ENCODE measurements at regions not wholly inside any gene's neighbourhood (a gene's known extent, or its start where the extent isn't known, plus 50 kb on each side); places are given as distances from the start of the nearest gene placed in this dataset.

- intact Hi-C loops (cut with DNase I; ENCODE audit: low total_unique reads) = no loop called here
- Histone ChIP-seq H3K4me1 (no peaks in the 10 kb centered on the region), H3K36me3 (no peaks in the 10 kb centered on the region), H3K9me3 (no peaks in the 10 kb centered on the region), H3K4me3 (no peak overlapping the region), H3K27ac (peak overlapping the region; percentile 87 to 88), H3K27me3 (no peaks in the 10 kb centered on the region)
- peak; percentile 63 to 88 for DNase-seq
- TF ChIP-seq, protein P1, sequence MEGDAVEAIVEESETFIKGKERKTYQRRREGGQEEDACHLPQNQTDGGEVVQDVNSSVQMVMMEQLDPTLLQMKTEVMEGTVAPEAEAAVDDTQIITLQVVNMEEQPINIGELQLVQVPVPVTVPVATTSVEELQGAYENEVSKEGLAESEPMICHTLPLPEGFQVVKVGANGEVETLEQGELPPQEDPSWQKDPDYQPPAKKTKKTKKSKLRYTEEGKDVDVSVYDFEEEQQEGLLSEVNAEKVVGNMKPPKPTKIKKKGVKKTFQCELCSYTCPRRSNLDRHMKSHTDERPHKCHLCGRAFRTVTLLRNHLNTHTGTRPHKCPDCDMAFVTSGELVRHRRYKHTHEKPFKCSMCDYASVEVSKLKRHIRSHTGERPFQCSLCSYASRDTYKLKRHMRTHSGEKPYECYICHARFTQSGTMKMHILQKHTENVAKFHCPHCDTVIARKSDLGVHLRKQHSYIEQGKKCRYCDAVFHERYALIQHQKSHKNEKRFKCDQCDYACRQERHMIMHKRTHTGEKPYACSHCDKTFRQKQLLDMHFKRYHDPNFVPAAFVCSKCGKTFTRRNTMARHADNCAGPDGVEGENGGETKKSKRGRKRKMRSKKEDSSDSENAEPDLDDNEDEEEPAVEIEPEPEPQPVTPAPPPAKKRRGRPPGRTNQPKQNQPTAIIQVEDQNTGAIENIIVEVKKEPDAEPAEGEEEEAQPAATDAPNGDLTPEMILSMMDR (IDR thresholded peaks at IDR 0.05) = no peak
- no peak for TF ChIP-seq POLR2A (IDR thresholded peaks at IDR 0.05)
Observed at GRCh38 chr2:238635647-238636051, 208.9 kb downstream of the ASB1 start.

DNA sequence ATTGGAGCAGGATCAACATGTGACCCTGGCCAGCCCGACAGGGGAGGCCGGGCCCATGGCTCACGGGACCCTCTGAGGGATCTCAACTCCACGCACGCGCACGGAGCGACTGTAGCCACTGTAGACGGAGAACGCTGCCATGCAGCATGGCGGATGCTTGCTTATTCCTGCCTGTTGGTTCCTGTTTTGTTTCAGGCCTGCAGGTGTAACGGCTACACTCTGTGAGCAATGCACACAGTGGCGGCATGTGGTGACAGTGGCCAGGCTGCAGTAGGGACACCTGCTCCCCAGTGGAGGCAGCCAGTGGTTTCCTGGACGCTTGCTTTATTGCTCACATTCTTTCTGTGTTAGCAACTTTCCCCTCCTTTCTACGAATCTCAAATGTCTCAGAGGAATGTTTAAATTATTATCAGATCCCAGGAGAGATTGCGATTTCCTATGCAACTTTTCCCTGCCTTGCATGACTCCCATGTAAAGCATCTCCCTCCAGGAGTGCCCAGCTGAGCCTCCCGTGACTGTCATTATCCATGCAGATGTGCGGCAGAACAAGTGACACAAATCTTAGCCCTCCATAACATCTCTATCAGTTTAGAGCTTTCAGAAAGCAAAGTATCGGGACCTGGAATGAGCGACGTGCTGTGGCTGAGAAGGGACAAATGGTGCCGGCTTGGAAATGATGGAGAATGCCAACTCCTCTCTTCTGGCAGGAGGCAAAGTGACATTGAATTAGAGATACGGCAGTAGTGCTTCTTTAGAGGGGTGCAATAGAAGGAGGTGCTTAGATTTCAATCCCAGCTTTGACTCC is 209.7 kb downstream of the ASB1 start:
- Histone ChIP-seq H3K36me3 (no peaks in the 10 kb centered on the region), H3K9me3 (no peaks in the 10 kb centered on the region), H3K27ac (peak overlapping the region; percentile 87 to 88), H3K4me3 (no peak overlapping the region), H3K4me1 (no peaks in the 10 kb centered on the region), H3K27me3 (no peaks in the 10 kb centered on the region)
- peak in 1 of 2 donors; percentile 45 for DNase-seq
- intact Hi-C loops (cut with DNase I; ENCODE audit: low total_unique reads) = no loop called here
- no peak for TF ChIP-seq POLR2A (IDR thresholded peaks at IDR 0.05)
- TF ChIP-seq, protein P1 (IDR thresholded peaks at IDR 0.05) = no peak

DNA sequence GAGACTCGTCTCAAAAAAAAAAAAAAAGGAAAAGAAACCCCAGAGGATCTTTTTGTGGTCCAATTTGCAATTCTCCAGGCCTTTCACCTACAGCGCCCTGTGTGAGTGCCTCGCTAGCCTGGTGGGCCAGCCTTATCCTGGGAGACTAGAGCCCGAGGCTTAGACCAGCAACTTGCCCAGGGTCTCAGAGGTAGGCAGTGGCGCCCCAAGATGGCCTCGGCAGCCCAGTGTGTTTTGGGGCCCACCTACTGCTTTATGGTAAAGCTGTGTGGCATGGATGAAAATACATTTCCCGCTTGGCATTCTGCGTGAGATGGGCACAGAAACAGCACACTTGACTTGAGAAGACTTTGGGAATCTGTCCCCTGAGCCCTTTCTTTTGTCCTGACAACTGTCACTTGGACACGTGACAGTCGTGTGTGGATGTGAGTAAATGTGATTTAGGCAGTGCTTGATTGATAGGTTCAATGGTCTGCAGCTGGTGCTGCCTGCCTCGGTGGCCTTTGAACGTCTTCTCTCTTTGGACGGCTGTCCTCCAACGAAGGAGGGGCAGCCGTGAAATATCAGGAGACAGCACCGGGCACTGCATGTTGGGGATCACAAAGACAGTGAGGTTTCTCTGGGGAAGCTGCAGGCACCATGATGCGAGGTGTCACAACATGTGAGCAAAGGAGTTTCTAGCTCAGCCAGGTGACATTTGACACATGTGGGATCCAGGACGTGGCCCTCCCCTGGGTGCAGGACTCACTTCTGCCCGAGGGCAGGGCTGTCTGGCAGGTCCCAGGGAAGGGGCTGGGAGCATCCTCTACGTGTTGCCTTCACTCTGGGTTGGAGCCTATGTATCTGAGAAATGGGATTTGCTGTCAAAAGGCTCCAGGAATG is 209.5 kb upstream of the TWIST2 start:
- TF ChIP-seq POLR2A (IDR thresholded peaks at IDR 0.05) = no peak
- TF ChIP-seq, protein P1 (IDR thresholded peaks at IDR 0.05) = no peak
- no peaks in the 10 kb centered on the region for H3K36me3 ChIP-seq
- intact Hi-C loops (cut with DNase I; ENCODE audit: low total_unique reads) = no loop called here

GRCh38 chr2:238638982-238639628 is 208.8 kb upstream of the TWIST2 start:
- no peak overlapping the region for H3K27ac ChIP-seq
- H3K36me3 ChIP-seq = no peaks in the 10 kb centered on the region
- no peaks in the 10 kb centered on the region for H3K4me1 ChIP-seq
- no peak for DNase-seq
- no peak for TF ChIP-seq POLR2A (IDR thresholded peaks at IDR 0.05)
- TF ChIP-seq, protein P1 (IDR thresholded peaks at IDR 0.05) = no peak
- H3K27me3 ChIP-seq = no peaks in the 10 kb centered on the region
- no peaks in the 10 kb centered on the region for H3K9me3 ChIP-seq
- intact Hi-C loops (cut with DNase I; ENCODE audit: low total_unique reads) = no loop called here
- no peak overlapping the region for H3K4me3 ChIP-seq

More for the DNA sequence above, 209.5 kb upstream of the TWIST2 start:
- H3K27ac ChIP-seq = no peak overlapping the region
- H3K27me3 ChIP-seq = no peaks in the 10 kb centered on the region
- no peak for DNase-seq
- H3K4me3 ChIP-seq = no peak overlapping the region
- no peaks in the 10 kb centered on the region for H3K9me3 ChIP-seq
- H3K4me1 ChIP-seq = no peaks in the 10 kb centered on the region

Data from uterus (tissue), 3 donors.